Activated CD8-positive, alpha-beta memory T cell treated with anti-CD3 and anti-CD28 coated beads, Interleukin-2, amount 50 U/mL, for 1 hour (primary cell): ENCODE measurements at regions not wholly inside any gene's neighbourhood (a gene's known extent, or its start where the extent isn't known, plus 50 kb on each side); places are given as distances from the start of the nearest gene placed in this dataset.

ENCODE experiments used
- DNase-seq: peaks from one replicate; pipeline ENCODE4 v3.0.0-alpha.2; 2020; ENCODE audit errors: extremely low read depth

- no peak for DNase-seq
Measured at GRCh38 chr2:60159519-60159918, 393.9 kb downstream of the BCL11A start.

- no peak for DNase-seq
Measured at GRCh38 chr2:60158262-60158661, 395.2 kb downstream of the BCL11A start.

- no peak for DNase-seq
Measured at GRCh38 chr2:60157283-60157682, 396.2 kb downstream of the BCL11A start.

- no peak for DNase-seq
Measured at GRCh38 chr2:60154142-60154541, 399.3 kb downstream of the BCL11A start.

GRCh38 chr2:60152226-60152833 lies 401.1 kb downstream of the BCL11A start:
- DNase-seq = no peak

DNA sequence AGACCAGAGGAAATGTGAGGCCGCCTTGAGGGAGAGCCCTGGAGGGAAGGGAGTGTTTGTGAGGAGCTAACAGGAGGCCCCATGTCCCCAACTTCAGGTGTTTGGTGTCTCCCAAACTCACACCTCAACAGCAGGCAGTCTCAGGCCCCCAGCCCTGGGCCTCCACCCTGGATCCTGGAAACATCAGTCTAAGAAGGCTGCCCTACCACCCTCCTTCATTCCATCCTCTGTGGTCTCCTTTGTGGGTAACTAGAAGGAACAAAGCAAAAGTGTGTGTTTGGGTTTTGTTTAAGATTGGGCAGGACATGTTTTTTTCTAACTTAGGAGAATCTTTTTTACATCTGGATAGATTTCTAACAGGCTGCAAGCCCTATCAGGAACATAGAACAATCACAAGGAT lies 404.3 kb downstream of the BCL11A start:
- DNase-seq = no peak

GRCh38 chr2:60148716-60149115 lies 404.7 kb downstream of the BCL11A start:
- DNase-seq = no peak

- no peak for DNase-seq
Measured at GRCh38 chr2:60140185-60140584, 413.3 kb downstream of the BCL11A start.

DNA sequence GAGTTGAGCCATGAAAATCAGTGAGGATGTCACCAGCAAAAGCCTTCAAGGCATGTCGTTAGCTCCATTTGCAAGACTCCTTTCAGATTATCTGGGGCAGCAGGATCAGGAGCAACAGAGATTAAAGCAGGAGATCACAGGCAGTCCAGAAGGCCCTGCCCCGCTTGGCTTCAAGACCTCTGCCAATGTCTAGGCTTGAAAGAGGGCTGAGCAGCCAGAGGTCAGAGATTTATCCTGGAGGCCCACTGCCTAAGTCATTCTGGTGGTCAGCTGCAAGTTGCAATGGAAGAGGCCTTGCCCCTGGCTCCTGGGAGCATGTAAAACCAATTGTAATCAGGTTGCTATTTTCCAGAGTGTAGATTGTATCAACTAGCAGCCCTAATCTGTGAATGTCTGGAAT lies 416.5 kb downstream of the BCL11A start:
- DNase-seq = no peak

DNA sequence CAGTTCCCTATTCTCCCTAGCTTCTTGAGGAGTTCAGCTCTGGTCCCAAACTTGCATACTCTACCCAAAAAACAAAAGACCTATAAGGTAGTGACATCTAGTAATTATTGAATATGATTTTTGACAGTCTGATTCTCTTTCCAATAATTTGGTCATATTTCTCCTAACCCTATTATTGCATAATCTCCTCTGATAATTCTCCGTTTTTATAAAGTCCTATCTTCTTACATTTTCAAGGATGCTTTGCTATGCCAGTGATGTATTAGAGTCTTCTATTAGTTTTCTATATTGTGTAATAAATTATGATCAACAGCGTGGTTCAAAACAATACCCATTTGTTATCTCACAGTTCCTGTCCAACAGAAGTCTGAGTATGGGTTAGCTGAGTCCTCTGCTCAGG lies 426.3 kb downstream of the BCL11A start:
- no peak for DNase-seq

DNA sequence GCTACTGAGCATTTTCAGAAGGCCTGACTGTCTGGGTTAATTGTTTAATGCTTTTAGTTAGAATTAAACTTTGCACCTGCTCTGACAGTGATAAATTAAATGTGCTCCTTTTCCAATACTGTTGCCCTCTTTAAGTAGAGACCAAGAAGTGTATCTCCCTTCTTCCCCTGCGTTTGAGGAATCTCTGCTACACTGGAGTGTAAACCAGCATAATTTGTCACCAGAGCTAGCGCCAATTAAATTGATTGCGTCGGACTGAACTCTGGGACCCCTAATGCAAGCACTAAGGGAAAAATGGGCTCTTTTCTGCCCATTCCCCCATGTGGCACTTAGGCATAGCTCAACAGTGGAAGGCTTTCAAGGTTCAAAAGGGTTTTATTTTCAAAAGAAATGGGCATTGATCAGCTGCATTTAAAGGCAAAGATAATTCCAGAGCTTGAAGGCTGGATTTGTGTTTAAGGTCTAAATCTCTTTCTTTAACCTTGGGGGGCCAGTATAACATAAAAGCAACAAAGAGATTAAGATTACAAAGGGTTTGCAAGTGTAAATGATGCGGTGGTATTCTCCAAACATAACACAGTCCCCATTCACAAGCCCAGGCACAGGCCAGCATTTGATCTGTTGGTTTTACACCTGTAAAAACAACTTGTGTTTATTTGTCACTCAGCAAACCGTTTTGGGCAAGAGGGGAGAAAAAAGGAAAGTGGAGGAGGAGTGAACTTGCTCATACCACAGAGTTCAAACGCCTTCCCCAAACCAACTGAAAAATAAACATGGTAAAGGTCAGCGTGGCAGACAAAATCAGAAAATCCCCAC lies 427.6 kb downstream of the BCL11A start:
- no peak for DNase-seq

- no peak for DNase-seq
Measured at GRCh38 chr2:60119778-60120177, 433.7 kb downstream of the BCL11A start.

DNA sequence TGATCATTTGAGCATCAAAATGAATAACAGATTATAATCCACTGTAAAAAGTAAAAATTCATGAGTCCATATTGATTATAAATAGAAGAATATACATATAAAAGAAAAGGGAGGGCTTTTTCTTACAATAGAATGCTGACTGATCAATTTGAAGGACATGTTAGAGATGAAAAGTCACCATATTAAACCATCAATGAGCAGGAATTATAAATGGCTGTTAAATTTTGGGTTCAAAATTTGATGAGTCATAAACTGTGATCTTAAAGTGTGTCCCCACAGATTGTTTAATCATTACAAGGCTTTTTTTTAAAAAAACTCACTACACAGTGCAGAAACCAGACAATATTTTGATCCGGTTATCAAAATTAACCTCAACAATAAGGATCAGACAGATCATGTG lies 434.5 kb downstream of the BCL11A start:
- DNase-seq = no peak

DNA sequence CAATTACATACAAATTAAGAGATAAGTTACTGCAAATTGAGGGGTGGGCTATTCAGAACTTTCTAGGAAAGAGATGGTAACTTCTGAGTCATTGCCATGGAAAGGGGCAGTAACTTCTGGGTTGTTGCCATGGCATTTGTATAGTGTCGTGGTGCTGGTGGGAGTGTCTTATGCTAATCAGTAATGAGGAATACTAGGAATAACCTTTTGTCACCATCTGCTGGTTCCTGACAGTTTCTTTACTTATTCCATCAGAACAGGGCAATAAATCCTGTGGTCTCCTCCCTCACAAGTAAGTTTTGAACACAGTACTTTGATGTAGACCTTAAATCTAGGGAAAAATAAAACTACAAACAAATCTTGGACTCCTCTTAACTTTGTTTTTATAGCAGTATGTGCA lies 435.4 kb downstream of the BCL11A start:
- DNase-seq = no peak

- no peak for DNase-seq
Measured at GRCh38 chr2:60116161-60116875, 437.1 kb downstream of the BCL11A start.

GRCh38 chr2:60109744-60110143 lies 443.7 kb downstream of the BCL11A start:
- DNase-seq = no peak

DNA sequence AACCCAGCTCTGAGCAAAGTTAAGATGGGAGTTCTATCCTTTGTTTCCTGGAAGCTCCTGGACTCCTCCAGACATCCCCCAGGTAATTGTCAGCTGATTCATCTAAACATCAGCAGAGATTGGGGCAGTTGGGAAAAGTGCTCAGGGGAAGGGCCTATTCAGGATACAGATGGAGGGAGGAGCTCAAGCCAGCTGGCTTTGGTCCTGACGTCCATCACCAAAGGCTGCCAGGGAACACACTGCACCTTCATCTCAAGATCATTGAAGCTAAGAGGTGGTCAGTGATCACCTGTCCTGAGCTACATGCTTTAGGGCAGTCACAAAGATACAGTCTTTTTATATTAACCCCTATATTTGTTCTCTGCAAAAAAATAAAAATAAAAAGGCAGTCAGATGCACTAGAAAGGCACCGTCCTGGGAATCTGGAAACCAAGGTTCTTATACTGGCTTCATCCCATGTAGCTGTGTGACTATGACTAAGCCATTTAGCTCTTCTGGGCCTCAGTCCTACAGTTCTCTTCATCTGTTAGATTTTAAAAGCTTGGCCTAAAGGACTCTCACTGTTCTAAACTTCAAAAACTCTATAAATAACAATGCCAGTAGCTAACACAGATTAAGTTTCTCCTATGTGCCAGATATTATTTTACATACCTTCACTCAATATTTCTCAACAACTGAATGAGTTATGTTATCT lies 446.5 kb downstream of the BCL11A start:
- no peak for DNase-seq

- DNase-seq = no peak
Measured at GRCh38 chr2:60105906-60106305, 447.5 kb downstream of the BCL11A start.

- no peak for DNase-seq
Measured at GRCh38 chr2:60104514-60105505, 448.6 kb downstream of the BCL11A start.

DNA sequence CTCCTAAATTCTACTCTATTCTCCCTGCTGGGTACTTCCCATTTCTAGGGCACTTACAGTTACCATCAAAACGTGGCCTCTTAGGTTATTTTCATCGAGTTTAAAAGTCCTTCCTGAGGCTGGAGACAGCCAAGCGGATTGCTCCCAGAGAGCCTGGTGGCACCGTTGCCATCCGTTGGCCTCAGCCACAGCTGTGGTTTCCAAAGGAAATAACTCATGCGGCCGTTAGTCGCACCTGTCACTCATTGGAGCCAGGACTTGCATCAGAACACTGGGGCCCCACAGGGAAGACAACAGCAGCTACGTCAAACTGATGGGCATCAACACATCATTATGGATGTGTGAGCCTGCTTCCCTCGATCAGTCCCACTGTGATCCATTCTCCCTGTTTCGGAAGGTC lies 453.4 kb downstream of the BCL11A start:
- no peak for DNase-seq

DNA sequence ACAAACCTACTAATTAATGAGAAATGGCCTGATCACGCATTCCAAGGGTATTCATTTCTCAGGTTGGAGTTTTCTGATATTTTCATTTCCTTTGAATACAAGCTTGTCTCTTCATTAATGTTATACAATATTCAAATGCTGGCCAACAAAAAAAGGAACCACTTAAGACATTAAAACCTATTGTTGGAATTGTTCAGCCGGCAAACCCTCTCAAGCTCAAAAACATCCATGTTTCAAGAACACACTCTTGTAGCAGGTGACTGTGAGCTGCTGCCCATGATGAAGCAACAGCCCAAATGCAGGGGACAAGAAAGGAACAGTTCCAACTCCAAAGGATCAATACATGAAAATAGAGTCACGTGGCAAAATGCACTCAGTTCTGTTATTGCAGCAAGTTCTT lies 454.5 kb downstream of the BCL11A start:
- no peak for DNase-seq
